Fibroblast of lung (primary cell): ENCODE measurements at regions not wholly inside any gene's neighbourhood (a gene's known extent, or its start where the extent isn't known, plus 50 kb on each side); places are given as distances from the start of the nearest gene placed in this dataset.
"Not testable (repeated sequence)": the region's sequence is repeated elsewhere in the genome, so short reads cannot be mapped to it uniquely, and the experiment has no call there.

Source experiments
- CTCF ChIP-seq, 2 donors: IDR thresholded peaks in 1 of 2; conservative IDR thresholded peaks in 1 of 2; 1 replicate in 1 of 2; 2 replicates in 1 of 2; pipeline ENCODE4 v1.5.1; 2011 to 2012; ENCODE audit warnings: low read length in 2 of 2, control low read depth in 1 of 2, inconsistent platforms in 1 of 2, low read depth in 1 of 2, mild to moderate bottlenecking in 1 of 2
- EZH2 ChIP-seq: IDR thresholded peaks from 2 replicates; pipeline ENCODE4 v1.5.1; 2012; ENCODE audit warnings: low read length, control low read depth, mild to moderate bottlenecking; ENCODE audit errors: missing control alignments

- peak; percentile 78 to 84 for TF ChIP-seq CTCF (conservative IDR thresholded peaks at IDR 0.05 in 1 of 2, IDR thresholded peaks at IDR 0.05 in 1 of 2; ENCODE audit: low read depth in 1 of 2, low read length in 2 of 2)
- TF ChIP-seq EZH2, result not testable (repeated sequence)
Measured at GRCh38 chr17:64776720-64777414, 114.8 kb upstream of the SMURF2 start.
